ENCODE measurements at regions not wholly inside any gene's neighbourhood (a gene's known extent, or its start where the extent isn't known, plus 50 kb on each side); places are given as distances from the start of the nearest gene placed in this dataset.

- TF ChIP-seq DIDO1 (tag; IDR thresholded peaks at IDR 0.05; ENCODE audit: low read depth): no peak
- TF ChIP-seq ZNF239 (CRISPR knock-in tag; IDR thresholded peaks at IDR 0.05): no peak
- TF ChIP-seq ZNF511 (CRISPR knock-in tag; IDR thresholded peaks at IDR 0.05): no peak
- TF ChIP-seq ZNF436 (CRISPR knock-in tag; IDR thresholded peaks at IDR 0.05): no peak
- TF ChIP-seq EHMT2 (IDR thresholded peaks at IDR 0.05): no peak
- no peak for TF ChIP-seq NCOA1 (IDR thresholded peaks at IDR 0.05; ENCODE audit: low read depth)
- no peak for TF ChIP-seq RAD21 (CRISPR knock-in tag; conservative IDR thresholded peaks at IDR 0.05 in 1 of 2, IDR thresholded peaks at IDR 0.05 in 1 of 2)
- no peak for TF ChIP-seq JUNB (CRISPR knock-in tag; conservative IDR thresholded peaks at IDR 0.05)
- no peak for TF ChIP-seq C11orf30 (IDR thresholded peaks at IDR 0.05; ENCODE audit: low read depth)
- TF ChIP-seq ATF3 (IDR thresholded peaks at IDR 0.05): no peak
- no peak for TF ChIP-seq ATF3 (CRISPR knock-in tag; conservative IDR thresholded peaks at IDR 0.05)
- TF ChIP-seq EZH2 (IDR thresholded peaks at IDR 0.05; ENCODE audit: borderline replicate concordance, low read depth, low read length): no peak
- TF ChIP-seq NUFIP1 (IDR thresholded peaks at IDR 0.05; ENCODE audit: partially characterized antibody): no peak
- DNase-seq (ENCODE audit: extremely low read depth in 1 of 4, low spot score in 3 of 4): no peak
- no peak overlapping the region for H2AFZ ChIP-seq (ENCODE audit: low read depth, low read length)
- in situ Hi-C loops (cut with MboI) (no loop called here), intact Hi-C loops (cut with micrococcal nuclease) (no loop called here)
- no peaks in the 10 kb centered on the region for H3K9me3 ChIP-seq (replicated peaks; ENCODE audit: control insufficient read depth, insufficient read depth, low read depth, low read length)
- no peak for ATAC-seq
- BruUV-seq (replicated peaks): no TSS peak
- no peak overlapping the region for H3K4me2 ChIP-seq (ENCODE audit: insufficient read depth, low read length)
- ChIA-PET POLR2A (no interaction called here), CTCF (ENCODE audit: low intra/inter-chr PET ratio) (no interaction called here)
- no peaks in the 10 kb centered on the region for H3K27me3 ChIP-seq (ENCODE audit: control insufficient read depth in 2 of 2, insufficient read depth in 2 of 2, low read length in 2 of 2)
- no peaks in the 10 kb centered on the region for H3K9me1 ChIP-seq (ENCODE audit: control insufficient read depth, insufficient read depth, low read length)
- no peaks in the 10 kb centered on the region for H3K79me2 ChIP-seq (ENCODE audit: control insufficient read depth, insufficient read depth, low read length)
- H3K4me3 ChIP-seq: no peak overlapping the region
- no peak overlapping the region for H3K27ac ChIP-seq (ENCODE audit: extremely low read depth, low read depth, low read length)
- FAIRE-seq: no peak
- WGBS (ENCODE audit: insufficient coverage, low coverage, missing lambda C conversion rate): 0% methylated on average over 4 of the region's 6 CpGs
- no peak overlapping the region for H3K9ac ChIP-seq (ENCODE audit: insufficient read depth in 1 of 2, low read depth in 2 of 2, low read length in 2 of 2)
- H3K4me1 ChIP-seq (replicated peaks in 1 of 2; ENCODE audit: control insufficient read depth in 2 of 2, insufficient read depth in 2 of 2, low read length in 2 of 2): no peaks in the 10 kb centered on the region
- H3K36me3 ChIP-seq (ENCODE audit: control insufficient read depth, insufficient read depth, low read length): no peaks in the 10 kb centered on the region
- no peaks in the 10 kb centered on the region for H4K20me1 ChIP-seq (replicated peaks; ENCODE audit: control insufficient read depth, insufficient read depth, low read length)
Measured at GRCh38 chr2:236945431-236946016, 140.2 kb upstream of the COPS8 start.

All from K562 (cell line).